Stimulated activated CD4-positive, alpha-beta T cell treated with anti-CD3 and anti-CD28 coated beads, Interleukin-1b, Interleukin-23, amount 100 ng/mL, for 24 hours (primary cell): ENCODE measurements at regions not wholly inside any gene's neighbourhood (a gene's known extent, or its start where the extent isn't known, plus 50 kb on each side); places are given as distances from the start of the nearest gene placed in this dataset.

Source experiments
- DNase-seq, 4 experiments: peaks; one replicate each; pipeline ENCODE4 v3.0.0-alpha.2; 2020; ENCODE audit warnings: low read depth in 4 of 4, low spot score in 1 of 4

- no peak for DNase-seq
Measured at GRCh38 chr3:25137606-25138005, 290.5 kb upstream of the RARB start.

- no peak for DNase-seq
Measured at GRCh38 chr3:25139267-25139666, 288.8 kb upstream of the RARB start.

DNA sequence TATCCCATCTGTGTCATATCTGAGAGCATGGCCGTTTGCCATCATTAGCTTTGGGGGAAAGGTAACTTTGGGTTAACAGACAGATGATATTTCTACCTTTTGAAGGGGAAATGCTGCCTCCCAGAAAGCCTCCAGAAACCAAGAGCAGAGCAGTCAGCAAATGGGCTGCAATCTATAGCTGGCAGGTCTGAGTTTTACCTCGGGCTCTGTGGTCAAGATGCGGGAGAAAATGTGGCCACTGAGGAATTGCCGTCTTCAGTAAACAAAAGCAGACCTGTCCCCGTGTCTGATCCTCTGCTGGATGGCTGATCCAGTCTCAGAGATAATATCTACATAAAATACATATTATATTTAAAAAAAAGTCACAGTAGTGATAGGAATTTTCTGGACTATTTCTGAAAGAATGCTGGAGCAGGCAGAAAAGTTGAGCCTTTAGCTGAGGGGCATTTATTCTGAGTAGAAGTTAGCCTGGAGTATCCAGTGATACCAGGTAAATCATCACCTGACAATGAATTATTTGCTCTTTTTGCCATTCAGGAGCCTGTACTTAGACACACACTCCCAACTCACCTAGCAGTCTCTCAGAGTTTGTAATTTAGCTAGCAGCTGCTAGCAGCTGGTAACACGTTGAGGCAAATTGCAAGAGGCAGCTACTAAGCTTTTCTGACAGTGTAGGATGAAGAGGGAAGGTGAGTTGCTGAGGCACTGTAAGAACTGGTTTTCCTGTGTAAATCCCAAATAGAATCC lies 285.3 kb upstream of the RARB start:
- DNase-seq = no peak

- DNase-seq = no peak
Measured at GRCh38 chr3:25143356-25144025, 284.6 kb upstream of the RARB start.

DNA sequence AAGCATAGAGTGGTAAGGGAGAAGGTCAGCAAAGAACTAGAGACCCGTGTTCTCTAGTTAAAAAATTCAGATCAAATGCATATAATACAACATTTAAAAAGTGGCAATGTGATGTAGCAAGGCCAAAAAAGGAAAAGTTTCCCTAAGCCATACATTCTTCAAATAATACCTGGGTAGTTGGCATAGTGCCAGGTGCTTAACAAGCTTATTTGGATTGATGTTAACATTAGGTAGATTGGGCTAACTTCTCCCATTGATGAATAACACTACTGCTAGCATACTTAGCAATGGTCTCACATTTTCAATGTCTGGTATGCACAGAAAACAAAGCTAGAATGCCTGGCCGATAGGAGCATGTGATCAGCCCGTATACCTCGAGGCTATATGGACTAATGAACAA lies 283.6 kb upstream of the RARB start:
- DNase-seq = no peak

- DNase-seq = no peak
Measured at GRCh38 chr3:25145176-25145575, 282.9 kb upstream of the RARB start.

GRCh38 chr3:25150199-25150598 lies 277.9 kb upstream of the RARB start:
- DNase-seq = no peak

DNA sequence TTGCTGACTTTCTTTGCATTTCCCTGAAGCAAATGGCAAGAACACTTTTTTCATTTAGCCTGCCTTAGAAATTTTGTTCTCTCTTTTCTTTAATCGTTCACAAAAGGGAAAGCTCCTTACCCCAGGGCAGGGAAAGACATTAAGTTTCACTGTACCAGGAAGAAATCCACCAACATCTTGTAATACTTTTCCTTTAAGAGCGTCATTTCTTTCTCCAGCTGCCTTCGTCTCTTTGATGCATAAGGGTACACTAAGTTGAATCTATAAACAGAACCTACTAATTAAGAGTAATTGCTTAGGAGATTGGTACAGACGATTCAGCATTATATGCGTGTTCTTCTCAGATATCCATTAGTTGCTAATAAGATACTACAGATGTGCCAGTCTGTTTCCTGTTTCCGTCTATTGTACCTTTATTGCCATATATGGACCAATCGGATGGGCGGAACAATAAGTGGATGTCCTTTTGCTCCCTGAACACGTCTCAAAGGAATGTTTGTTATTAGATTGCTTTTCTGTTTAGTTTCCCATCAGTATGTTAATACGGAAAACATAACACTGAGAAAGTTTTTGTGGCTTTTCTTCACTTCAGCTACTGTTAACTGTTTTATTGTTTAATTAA lies 276.7 kb upstream of the RARB start:
- DNase-seq = no peak

GRCh38 chr3:25151903-25152295 lies 276.2 kb upstream of the RARB start:
- DNase-seq = no peak

GRCh38 chr3:25153136-25153535 lies 274.9 kb upstream of the RARB start:
- no peak for DNase-seq

DNA sequence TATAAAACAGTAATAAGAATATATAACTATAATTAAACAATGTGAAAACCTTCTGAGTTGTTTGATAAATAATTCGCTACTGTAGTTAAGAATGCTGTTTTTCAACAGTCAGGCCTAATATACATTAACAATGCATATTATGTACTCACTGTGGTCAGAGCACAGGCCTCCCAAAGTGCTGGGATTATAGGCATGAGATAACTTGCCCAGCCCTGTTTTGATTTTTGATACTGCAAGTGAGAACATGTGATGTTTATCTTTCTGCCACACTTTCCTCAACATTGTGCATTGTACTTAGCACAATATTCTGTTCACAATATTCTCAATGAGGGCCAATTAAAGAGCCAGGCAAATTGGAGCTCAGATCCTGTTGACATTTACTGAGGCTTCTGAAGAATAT lies 274.5 kb upstream of the RARB start:
- DNase-seq = no peak

GRCh38 chr3:25155652-25156471 lies 272.2 kb upstream of the RARB start:
- DNase-seq = no peak

DNA sequence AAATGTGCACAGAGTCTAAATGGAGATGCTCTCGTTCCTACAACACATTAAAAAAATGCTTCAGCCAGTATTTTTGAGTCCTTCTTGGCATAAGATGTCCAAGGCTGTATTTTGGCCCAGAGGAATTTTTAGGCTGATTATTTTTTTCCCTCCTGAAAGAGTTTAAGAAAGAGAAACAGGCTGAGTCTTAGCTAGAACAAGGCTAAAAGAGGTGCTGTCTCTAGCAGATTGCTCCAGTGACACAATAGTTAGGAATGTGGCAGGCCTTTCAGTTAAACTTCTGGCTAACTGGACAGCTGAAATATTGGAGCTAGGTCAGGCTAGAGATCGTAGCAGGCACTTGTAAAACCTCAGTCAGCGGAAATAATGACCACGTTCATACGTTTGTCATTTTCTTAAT lies 271.4 kb upstream of the RARB start:
- DNase-seq = no peak

- no peak for DNase-seq
Measured at GRCh38 chr3:25165306-25165705, 262.8 kb upstream of the RARB start.

- DNase-seq = no peak
Measured at GRCh38 chr3:25166016-25166415, 262.0 kb upstream of the RARB start.

- no peak for DNase-seq
Measured at GRCh38 chr3:25169151-25169550, 258.9 kb upstream of the RARB start.

DNA sequence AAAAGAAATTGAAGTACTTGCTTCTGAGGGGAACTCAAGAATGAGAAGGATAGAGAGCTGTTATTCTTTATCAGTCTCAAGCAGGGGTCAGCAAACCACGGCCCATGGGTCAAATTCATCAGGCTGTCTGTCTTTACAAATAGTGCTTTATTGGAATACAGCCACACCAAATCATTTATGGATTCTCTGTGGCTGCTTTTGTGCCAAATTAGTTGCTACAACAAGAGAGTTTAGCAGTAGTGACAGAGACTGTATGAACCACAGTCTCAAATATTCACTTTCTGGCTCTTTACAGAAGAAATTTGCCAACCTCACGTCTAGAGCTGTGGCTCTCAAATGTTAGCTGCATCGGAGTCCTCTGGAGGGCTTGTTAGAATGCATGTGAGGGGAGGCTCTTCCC lies 258.0 kb upstream of the RARB start:
- DNase-seq = no peak

DNA sequence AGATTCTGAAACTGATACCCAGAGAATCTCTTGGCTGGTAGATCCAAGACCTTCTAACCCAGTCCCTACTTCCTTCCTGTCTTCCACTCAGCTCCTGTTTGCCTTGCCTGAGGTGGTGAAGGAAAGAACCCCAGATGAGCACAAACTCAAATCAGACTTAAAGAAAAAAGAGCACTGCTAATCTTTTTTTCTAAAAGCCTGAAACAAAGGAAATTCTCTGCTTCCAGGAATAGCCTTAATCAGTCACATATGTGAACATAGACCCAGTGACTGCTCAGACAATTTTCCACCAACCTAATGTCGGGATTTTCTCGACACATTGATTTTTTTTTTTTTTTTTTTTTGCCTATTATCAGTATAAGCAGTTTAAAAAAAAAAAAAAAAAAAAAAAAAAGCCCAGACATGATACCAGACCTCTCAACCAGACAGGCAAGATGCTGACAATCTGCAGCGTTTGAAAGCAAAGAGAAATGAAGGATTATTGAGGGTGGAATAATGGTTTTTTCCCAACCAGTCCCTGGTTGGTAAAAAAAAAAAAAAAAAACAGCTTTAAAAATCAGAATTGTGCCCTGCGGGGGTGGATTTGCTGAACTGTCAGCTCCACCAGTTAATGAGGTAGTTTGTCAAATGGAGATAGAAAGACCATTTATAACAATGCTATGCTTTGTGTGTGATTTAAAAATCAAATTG lies 256.8 kb upstream of the RARB start:
- DNase-seq = no peak

GRCh38 chr3:25171897-25172296 lies 256.2 kb upstream of the RARB start:
- DNase-seq = no peak

GRCh38 chr3:25173606-25174005 lies 254.5 kb upstream of the RARB start:
- DNase-seq = no peak

- DNase-seq = no peak
Measured at GRCh38 chr3:25174251-25174650, 253.8 kb upstream of the RARB start.
